ENCODE measurements at regions not wholly inside any gene's neighbourhood (a gene's known extent, or its start where the extent isn't known, plus 50 kb on each side); places are given as distances from the start of the nearest gene placed in this dataset.

DNA sequence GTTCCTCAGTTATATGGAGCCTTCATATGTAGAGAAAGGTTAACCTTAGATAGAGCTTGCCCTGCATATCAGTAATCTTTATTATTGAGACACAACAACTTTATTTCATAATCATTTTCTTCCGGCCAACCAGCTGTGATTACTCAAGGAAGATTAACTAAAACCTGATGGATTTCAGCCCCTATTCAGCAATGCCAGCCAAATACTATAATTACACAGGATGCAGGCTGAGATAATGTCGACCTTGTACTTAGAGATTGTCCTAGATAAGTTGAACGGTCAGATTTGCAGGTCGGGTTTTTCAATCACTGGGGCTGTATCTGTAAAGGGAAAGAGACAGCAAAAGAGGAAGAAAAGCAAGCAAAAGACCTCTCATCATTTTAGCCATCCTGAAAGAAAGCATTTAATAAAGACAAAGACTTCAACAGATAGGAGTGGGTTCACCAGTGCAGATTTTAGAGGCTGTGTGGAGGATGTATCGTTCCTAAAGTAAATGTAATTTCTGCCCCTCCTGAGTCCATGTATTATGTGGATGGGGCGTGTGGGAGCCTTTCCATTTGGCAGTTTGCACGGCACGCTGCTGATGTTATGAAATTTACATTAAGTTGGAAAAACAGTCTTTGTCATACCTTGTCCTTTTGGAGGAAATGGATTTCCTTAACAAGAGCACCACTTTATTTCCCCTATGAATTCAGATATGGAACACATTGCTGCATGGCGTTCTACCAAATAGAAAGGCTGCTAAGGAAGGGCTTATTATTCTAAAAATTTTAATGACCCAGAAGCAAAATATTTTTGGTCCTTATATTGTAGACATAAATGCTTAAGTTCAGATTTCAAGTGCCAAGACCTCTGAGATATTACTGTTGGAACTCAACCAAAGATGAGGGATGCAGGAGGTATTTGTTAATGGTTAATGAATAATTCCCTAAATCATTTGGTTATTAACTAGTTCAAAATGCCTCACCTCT, 496.7 kb downstream of the SPRY1 start:
- DNase-seq, result peak; percentile 84

DNA sequence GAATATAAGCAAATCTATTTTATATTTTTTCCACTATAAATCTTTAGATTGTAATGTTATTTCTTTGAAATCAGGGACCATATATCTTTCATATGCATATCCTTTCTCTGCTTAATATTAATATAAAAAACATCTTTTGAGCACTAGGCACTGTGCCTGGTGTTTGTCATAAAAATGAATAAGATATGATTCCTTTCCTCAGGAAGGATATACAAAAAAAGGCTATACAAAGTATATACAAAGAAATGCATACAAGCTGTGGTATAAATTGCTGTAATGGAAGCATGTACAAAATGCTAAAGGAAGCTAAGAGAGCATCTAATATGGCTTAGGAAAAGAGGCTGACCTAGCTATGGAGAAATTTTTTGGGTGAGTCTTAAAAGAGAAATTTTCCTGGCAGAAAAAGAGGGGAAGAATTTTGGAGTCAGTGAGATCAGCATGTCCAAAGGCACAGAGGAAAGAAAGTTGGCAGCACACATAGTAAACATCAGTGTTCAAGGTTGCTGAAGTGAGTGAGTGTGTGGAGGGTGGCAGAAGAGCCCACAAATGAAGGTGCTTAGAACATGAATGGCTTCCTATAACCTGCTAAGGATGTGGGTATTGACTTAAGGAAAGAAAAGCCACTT, 500.0 kb downstream of the SPRY1 start:
- no peak for DNase-seq

DNA sequence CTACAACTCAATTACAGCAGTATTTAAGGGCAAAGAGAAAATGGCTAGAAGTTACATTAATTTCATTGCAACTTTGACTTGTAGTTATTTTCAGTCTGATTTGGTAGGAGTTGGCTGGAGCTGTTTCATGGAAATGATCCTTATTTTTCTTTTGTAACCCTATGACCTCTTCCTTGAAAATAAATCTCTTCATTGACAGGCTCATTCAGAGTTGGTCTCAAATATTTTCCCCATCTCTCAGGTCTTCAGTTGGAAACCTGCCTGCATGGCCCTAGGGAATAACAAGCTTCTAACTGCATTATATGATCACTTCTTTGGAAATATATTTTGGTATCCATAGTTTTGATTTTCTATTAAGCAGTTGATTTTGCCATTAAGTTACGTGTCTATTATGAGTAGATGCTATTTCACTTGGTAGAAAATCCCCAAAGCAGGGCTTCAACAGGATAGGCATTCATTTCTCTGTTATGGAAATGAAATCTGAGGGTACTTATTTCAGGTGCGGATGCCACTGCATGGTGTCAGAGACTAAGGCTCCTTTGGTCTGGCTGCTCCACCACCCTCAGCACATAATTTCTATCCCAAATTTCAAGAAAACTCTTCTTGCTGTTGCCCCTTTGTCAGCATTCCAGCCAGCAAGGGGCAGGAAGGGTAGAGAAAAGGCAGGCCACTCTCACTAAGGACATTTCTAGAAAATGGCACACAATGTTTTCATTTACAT, 502.5 kb downstream of the SPRY1 start:
- DNase-seq, result no peak

DNA sequence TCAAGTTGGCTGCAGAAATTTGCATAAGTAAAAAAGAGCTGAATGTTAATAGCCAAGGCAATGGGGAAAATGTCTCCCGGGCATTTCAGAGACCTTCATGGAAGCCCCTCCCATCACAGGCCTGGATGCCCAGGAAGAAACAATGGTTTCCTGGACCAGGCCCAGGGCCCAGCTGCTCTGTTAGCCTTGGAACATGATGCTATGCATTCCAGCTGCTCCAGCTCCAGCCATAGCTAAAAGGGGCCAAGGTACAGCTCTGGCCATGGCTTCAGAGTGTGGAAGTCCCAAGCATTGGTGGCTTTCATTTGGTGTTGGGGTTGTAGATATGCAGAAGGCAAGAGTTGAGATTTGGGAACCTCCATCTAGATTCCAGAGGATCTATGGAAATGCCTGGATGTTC, 508.3 kb downstream of the SPRY1 start:
- no peak for DNase-seq

DNA sequence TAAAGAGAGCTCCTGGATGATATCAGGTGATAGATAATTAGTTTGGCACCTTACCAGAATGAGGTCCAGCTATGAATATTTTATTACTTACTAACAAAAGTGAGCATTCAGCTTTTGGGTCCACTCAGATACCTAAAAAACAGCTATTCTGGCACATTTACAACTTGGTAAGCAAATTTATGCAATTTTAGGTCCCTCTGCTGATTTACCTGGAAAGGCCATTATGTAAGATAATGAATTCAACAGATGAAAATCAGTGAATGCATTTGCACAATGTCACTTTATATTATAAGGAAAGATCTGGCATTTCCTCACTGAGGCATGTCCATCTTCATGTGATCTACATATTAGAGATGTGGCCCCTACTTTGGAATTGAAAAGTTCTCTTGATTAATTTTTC, 517.0 kb downstream of the SPRY1 start:
- DNase-seq, result no peak

DNA sequence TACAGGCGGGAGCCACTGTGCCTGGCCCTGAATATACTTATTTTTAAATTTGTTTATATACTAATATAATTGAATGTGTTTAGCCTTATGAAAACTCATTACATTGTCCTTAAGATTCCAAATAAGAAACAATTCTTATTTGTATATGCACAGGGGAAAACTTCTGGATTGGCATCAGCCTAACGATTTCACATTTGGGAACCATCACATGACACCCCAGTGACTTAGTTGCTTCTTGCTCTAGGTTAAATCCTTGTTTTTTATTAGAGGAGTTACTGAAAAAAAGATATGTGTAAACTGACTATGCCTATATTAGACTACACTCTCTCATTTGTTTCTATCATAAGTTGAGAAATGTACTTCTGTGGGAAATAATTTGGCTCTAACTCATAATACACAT, 520.2 kb downstream of the SPRY1 start:
- no peak for DNase-seq

DNA sequence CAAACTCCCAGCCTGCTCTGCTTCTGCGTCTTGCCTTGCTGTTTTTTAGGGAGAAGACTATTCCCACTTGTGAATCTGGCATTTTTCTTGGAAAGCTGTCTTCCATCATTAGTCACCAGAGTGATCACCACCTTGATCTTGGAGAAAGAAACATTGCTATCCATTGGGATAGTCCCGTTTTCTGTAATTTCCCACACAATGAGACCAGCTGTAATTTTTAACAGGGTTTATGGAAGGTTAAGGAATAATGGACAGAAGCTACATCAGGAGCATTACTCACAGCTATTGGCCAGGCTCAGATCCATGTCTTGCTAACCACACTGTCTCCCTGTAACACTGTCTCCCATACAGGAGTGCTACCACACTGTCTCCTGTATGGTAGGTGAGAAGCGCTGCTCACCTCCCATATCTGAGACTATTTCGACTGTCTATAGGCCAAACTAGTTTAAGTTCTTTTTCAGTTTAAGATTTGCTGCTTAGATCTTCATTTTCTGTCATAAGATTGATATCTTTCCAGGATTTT, 523.0 kb downstream of the SPRY1 start:
- DNase-seq, result no peak

DNA sequence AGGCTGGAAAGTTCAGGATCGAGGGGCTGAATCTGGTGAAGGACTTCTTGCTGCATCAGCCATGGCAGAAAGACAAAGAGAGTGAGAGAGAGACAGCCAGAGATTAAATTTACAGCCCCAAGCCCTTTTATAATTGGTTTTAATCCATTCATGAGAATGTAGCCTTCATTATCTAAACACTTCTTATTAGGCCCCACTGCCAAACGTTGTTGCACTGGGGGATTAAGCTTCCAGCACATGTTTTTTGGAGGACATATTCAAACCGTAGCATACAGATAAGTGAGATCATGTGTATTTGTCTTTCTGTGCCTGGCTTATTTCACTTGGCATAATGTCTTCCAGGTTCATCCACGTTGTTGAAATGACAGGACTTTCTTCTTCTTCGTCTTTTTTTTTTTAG, 524.7 kb downstream of the SPRY1 start:
- no peak for DNase-seq

DNA sequence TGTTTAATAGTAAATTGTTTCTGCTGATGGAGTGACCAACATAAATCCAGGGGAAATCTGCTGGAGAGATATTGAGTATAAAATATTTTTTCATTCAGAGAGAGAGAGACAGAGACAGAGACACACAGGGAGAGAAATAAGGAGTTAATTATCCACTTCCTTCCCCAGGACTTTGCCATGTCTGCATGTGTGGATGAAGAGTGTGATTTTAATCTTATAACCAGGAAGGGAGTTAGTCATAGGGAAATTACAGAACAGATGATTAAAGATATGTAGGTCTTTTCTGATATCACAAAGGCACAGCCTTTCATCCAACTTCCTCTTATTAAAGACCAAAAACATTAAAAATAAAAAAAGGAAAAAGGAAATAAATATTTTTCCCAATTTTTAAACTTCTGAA, 526.3 kb downstream of the SPRY1 start:
- DNase-seq, result no peak

DNA sequence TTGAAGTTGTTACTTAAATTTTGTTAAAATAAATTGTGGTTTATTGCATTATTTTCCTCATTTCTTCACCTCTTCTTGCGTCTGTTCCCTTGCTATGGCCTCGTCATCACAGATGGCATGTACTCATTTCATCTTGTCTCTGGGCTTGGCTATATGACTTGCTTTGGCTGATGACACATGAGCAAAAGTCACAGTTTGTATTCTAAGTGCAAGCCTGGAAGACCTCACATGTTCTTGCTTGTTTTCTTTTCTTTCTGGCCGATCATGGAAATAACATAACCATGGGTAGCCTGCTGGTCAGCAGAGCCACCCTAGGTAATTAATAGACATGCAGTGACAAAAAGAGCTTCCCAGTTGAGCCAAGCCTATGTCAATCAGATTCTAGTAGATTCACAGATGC, 527.9 kb downstream of the SPRY1 start:
- no peak for DNase-seq

DNA sequence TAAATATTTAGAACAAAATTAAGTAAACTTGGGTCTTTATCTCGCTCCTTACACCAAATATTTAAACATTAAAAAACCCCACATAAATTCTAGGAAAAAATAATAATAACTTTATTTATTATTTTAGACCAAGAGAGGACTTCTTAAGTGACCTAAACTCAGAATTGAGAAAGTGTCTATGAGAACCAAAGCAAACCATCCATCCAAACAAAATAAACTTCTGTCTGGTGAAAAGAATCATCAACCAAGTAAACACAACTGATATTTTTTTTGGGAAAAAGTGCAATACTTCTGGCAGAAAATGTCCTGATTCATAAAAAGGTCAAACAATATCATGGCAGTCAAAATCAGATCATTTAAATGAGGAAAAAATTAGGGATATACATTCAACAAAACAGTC, 533.0 kb downstream of the SPRY1 start:
- DNase-seq, result no peak

DNA sequence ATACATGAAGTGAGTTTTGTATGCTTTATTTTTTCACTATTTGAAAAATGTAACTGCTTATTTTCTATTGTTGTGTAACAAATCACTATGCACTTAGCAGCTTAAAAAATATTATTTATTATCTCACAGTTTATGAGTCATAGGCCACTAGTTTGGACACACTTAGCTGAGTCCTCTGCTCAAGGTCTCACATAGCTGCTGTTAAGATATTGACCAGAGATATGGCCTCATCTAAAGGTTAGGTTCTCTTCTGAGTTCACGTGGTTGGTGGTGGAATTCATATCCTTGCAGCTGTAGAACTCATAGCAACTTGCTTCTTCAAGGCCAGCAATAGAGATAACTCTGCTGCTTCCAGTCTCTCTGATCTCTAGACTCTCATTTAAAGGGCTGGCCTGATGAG, 534.4 kb downstream of the SPRY1 start:
- no peak for DNase-seq

DNA sequence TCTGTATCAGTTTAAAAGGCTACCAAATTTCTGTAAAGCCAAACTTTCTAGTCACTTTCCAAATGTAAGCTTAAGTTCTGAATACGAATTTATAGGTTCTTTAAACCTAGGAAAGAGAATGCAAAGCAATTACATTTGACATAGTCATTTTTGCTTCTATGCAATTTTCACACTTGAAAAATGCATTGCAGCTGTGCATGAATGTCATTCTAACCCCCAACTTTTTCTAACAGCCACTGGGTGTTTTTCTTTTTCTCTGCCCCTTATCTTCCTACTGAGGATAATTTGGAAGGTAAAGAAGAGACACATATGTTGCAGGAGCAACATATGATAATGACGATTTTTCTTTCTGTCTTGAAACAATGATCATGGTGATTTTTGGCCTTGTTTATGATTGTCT, 537.5 kb downstream of the SPRY1 start:
- DNase-seq, result no peak

DNA sequence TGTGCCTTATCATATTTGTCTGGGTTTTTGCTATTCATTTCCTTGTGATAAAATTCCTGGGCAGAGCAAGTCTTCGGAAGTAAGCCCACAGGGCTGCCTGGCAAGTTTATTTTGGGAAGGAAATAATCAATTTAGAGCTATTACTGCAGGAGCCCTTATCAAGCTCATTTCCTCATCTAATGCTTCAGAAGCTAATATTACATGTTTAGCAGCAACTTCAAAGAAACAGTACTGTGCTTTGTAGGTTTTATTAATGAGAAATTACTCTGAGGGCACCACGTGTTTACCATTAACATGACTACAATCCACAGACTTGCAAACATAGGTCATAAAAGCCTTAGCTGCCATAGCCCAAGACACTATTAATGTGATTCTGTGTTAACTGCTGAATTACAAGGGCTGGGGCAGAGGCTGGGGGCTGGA, 540.0 kb downstream of the SPRY1 start:
- DNase-seq, result no peak

DNA sequence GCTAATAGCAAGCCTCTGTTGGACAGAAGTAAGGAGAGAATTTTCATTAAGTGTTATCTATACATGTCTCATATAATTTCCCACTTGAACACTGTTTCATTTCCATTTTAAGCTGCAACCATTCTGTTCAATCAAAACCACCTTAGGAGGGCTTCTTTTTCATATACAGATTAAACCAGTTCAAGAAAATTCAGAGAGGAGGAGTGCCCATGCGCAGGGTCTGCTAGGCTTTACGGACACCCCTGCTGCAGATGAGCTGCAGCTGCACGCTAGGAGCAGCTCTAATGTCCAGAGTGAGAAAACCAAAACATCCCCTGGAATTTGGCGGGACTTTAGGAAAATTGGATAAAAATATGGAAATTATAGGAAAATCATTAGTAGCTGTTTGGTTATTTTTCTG, 541.0 kb downstream of the SPRY1 start:
- DNase-seq, result peak; percentile 48

DNA sequence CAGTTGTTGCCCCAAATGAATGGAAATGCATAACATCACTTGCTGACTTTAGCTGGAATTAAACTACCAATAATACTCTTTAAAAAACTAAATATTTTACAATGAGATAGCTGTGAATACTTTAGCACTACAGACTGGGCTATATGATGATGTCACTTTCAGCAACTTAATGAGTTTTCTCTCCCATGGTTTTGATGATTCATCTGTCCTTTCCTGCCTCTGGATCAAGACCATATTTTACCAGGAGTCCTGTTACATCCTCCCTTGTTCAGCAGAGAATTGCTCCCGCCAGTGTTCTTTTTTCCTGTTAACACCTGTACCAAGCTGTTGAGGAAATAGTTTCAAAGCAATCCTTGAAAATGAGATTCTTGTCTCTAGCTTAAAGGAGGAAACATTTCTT, 543.0 kb downstream of the SPRY1 start:
- DNase-seq, result no peak

DNA sequence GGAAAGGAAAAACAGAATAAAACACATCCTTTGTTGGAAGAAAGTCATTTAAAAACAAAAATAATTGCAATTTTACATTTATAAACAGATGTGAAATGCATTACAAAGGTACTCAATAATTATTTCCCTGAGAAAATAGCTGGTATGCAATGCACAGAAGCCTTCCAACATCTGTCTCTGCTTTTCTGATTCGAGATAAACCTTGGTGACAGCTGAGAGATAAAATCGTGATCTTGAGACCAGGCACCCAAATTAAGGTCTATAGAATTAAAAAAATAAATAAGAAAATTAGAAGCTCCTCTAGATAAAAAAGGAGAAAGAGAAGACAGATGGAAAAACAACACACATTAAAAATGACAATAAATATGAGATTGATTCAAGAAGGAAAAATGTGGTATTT, 544.0 kb downstream of the SPRY1 start:
- DNase-seq, result no peak

DNA sequence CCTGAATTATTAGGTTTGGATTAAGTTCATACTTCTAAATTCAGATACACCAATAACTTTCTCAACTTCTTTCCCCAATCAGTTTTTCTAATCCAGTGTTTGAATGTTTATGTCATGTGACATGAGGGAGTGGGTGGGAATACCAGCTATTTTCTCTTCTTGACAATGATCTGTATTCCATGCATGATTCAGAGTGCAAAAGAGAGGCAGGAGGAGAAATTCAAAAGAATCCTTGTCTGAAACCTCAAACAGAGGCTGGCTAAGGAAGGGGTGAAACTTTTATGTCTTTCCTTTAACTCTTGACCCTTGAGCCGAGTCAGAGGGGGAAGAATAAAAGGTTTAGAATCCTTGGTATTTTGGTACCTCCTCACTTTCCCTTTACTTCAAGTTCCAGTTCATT, 544.7 kb downstream of the SPRY1 start:
- DNase-seq, result no peak

DNA sequence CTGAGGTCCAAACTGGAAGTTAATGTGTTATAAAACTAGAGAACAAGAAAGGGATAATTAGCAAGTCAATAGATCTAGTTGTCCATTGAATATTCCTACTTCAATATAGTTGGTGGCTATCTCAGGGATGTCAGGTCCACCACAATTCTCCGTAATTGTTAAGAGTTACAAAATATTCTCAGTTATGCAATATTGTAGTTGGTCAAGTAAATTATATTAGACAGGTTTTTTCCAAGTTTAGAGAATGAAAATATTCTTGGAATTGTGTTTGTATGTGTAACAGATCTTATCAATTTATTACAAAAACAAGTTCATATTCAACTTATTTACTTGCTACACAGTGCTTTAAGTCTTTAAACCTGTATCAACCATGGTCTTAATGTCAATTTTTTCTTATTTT, 547.4 kb downstream of the SPRY1 start:
- no peak for DNase-seq

DNA sequence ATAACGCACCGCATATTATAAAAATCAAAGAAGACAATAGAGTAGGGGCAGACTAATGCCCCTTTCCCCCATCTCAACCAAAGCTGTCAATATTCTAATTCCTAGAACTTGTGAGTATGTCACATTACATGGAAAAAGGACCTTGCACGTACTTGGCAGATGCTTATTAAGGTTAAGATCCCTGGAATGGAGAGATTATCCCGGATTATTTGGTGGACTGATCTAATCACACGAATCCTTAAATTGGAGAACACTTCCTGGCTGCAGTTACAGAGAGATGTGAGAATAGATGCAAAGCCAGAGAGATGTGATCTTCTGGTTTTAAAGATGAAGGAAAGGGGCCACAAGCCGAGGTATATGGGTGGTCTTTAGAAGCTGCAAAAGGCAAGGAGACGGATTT, 548.7 kb downstream of the SPRY1 start:
- no peak for DNase-seq

DNA sequence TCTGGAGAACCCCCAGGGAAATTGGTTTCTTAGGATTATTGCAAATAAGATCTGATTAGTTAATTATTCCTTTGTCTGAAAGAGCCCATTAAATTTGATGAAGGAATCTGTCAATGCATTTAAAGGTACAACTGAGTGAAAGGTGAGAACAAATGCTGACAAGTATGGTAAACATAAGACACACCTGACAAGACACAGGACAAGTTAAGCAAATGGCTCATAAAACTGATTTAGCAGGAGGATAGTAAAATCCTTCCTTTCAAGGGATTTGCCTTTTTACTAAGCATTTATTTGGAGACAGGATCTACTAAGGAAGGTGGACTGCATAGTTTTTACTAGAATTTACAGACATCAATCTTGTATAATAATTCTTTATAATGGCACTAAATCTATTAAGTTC, 553.9 kb downstream of the SPRY1 start:
- DNase-seq, result no peak

DNA sequence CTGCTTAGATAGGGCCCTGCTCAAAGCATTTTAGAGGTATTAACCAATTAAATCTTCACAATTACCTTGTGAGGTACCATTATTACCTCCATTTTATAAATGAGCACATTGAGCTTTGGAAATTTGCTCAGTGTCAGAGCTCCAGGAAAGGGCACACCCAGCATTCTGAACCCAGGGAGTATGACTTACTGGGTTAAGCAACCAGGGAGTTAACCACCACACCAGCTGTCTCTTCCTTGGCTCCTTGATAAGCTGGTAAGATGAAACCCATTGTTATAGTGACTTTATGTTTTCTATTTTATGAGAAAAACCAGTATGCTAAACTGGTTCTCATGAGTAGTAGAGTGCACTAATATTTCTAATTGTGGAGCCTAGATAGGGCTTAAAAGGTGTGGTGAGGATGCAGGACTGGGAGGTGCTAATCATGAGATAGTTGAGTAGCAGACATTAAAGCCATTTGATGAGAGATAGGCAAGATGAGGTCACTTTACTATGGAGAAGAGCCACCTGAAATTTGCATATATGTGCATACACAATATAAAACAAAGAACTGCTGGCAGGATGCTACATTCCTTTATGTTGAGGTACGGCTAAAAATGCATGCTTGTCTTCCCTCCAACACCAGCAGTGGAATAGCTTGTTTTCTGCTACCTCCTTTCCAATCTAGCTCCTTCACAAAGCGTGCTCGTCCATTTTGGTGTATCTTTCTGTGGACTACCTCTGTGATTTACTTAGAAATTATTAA, 556.1 kb downstream of the SPRY1 start:
- DNase-seq, result no peak

DNA sequence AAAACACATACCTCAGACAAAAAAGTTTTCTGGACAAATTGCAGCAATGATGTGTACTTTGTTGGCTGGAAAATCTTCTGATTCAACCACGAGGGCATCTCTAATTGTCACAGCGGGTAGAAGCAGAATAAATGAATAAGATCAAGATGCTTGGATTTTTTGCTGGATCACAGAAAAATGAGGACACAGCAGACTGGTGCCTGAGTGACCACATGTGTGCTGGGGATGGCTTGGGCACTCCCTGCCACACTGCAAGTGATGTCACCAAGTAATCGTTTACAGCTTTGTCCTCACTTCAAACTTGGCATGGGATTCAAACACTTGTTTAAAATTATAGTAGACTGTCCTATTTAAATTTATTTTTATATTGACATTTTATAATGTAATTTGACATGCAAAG, 557.0 kb downstream of the SPRY1 start:
- DNase-seq, result no peak
